ENCODE measurements at regions not wholly inside any gene's neighbourhood (a gene's known extent, or its start where the extent isn't known, plus 50 kb on each side); places are given as distances from the start of the nearest gene placed in this dataset.
"Not testable (repeated sequence)": the region's sequence is repeated elsewhere in the genome, so short reads cannot be mapped to it uniquely, and the experiment has no call there.

DNA sequence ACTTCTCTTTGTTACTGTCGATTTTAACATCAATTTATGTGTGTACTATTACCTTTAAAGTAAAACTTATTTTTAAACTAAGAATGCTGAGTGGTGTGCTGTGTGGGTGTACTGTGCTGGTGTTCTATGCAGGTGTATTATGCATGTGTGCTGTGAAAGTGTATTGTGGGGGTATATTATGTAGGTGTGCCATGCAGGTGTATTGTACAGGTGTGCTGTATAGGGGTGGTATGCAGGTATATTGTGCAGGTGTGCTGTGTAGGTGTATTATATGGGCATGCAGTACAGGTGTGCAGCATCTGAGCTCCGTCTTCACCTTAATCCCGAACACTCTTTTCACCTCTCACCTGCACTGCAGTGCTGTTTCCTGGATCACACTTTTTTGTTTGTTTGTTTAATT is 94.4 kb upstream of the SAMD11 start:
- TF ChIP-seq, protein P1, sequence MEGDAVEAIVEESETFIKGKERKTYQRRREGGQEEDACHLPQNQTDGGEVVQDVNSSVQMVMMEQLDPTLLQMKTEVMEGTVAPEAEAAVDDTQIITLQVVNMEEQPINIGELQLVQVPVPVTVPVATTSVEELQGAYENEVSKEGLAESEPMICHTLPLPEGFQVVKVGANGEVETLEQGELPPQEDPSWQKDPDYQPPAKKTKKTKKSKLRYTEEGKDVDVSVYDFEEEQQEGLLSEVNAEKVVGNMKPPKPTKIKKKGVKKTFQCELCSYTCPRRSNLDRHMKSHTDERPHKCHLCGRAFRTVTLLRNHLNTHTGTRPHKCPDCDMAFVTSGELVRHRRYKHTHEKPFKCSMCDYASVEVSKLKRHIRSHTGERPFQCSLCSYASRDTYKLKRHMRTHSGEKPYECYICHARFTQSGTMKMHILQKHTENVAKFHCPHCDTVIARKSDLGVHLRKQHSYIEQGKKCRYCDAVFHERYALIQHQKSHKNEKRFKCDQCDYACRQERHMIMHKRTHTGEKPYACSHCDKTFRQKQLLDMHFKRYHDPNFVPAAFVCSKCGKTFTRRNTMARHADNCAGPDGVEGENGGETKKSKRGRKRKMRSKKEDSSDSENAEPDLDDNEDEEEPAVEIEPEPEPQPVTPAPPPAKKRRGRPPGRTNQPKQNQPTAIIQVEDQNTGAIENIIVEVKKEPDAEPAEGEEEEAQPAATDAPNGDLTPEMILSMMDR (IDR thresholded peaks at IDR 0.05), result not testable (repeated sequence)
- TF ChIP-seq POLR2A (IDR thresholded peaks at IDR 0.05), result not testable (repeated sequence)

Measured in right lobe of liver (tissue), 4 donors.